PC-9 (cell line): ENCODE measurements at regions not wholly inside any gene's neighbourhood (a gene's known extent, or its start where the extent isn't known, plus 50 kb on each side); places are given as distances from the start of the nearest gene placed in this dataset.

ENCODE experiments used
- BruUV-seq: library from RNA; stranded (reverse); fragments of 400-500 nt; replicated peaks from 2 replicates; lab custom pipeline; 2021; lab: Mats Ljungman, UMichigan
- CTCF ChIA-PET: fragments of 300-600 bp; sonication (Branson Sonifier 250); formaldehyde crosslinking; loops from one replicate; lab custom pipeline; 2022; ENCODE audit warnings: antibody characterized with exemption; lab: Charles Lee
- POLR2A ChIA-PET: fragments of 300-600 bp; sonication (Branson Sonifier 250); formaldehyde crosslinking; loops from one replicate; lab custom pipeline; 2022; ENCODE audit warnings: antibody characterized with exemption; ENCODE audit not compliant: unreplicated experiment; lab: Charles Lee
- DNase-seq, 2 experiments: peaks; one replicate each; pipeline versions ENCODE4 v3.0.0 to v3.0.0-alpha.2; 2015 to 2022; ENCODE audit warnings: mixed read lengths in 1 of 2
- H2AFZ ChIP-seq: fragments of 200-600 bp; sonication (generic); 2 replicates; pipeline ENCODE4 v1.8.1; 2017; ENCODE audit warnings: antibody characterized with exemption
- H3F3A ChIP-seq: fragments of 200-600 bp; sonication (generic); 2 replicates; pipeline ENCODE4 v1.8.1; 2017; ENCODE audit warnings: antibody characterized with exemption, mild to moderate bottlenecking, low read depth; ENCODE audit not compliant: insufficient read depth
- H3K27ac ChIP-seq: fragments of 200-600 bp; sonication (generic); 2 replicates; pipeline ENCODE4 v1.6.1; 2016; ENCODE audit warnings: mixed run types
- H3K27me3 ChIP-seq: fragments of 200-600 bp; sonication (generic); 2 replicates; pipeline ENCODE4 v1.6.1; 2016; ENCODE audit warnings: low read depth, mixed run types; ENCODE audit not compliant: insufficient read depth
- H3K36me3 ChIP-seq: fragments of 200-600 bp; sonication (generic); 2 replicates; pipeline ENCODE4 v1.6.1; 2016; ENCODE audit warnings: low read depth, mixed run types
- H3K4me1 ChIP-seq: fragments of 200-600 bp; sonication (generic); replicated peaks from 2 replicates; pipeline ENCODE4 v1.6.1; 2016; ENCODE audit warnings: mixed run types; ENCODE audit not compliant: insufficient read depth
- H3K4me2 ChIP-seq: fragments of 200-600 bp; sonication (generic); 2 replicates; pipeline ENCODE4 v1.6.1; 2017; ENCODE audit warnings: mixed run types
- H3K4me3 ChIP-seq: fragments of 200-600 bp; sonication (generic); 2 replicates; pipeline ENCODE4 v1.6.1; 2016; ENCODE audit warnings: mixed run types
- H3K79me2 ChIP-seq: fragments of 200-600 bp; sonication (generic); 2 replicates; pipeline ENCODE4 v1.6.1; 2017; ENCODE audit warnings: low read depth, mixed run types
- H3K9me2 ChIP-seq: fragments of 200-600 bp; sonication (generic); 2 replicates; pipeline ENCODE4 v1.8.1; 2017; ENCODE audit warnings: mild to moderate bottlenecking; ENCODE audit not compliant: insufficient read depth
- H3K9me3 ChIP-seq: fragments of 200-600 bp; sonication (generic); 2 replicates; pipeline ENCODE4 v1.8.1; 2016; ENCODE audit warnings: low read depth; ENCODE audit not compliant: insufficient read depth
- H4K20me1 ChIP-seq: fragments of 200-600 bp; sonication (generic); 2 replicates; pipeline ENCODE4 v1.8.1; 2017; ENCODE audit not compliant: insufficient read depth
- CTCF ChIP-seq: fragments of 200-600 bp; sonication (generic); conservative IDR thresholded peaks from 2 replicates; pipeline ENCODE4 v1.6.1; 2017; ENCODE audit warnings: mixed run types, antibody characterized with exemption, mild to moderate bottlenecking, moderate library complexity
- EZH2 ChIP-seq: fragments of 200-600 bp; sonication (generic); IDR thresholded peaks from 2 replicates; pipeline ENCODE4 v1.8.0; 2017; ENCODE audit warnings: antibody characterized with exemption, low read depth
- intact Hi-C: fragments of 100-400 bp; cut with micrococcal nuclease; formaldehyde crosslinking; loops from one replicate; pipeline ENCODE4 v1.10.0; 2022; ENCODE audit not compliant: unreplicated experiment

- CTCF ChIA-PET, result interaction anchor here (0.6 kb wide), 1 partner anchor 99 kb away, joined by 3 read pairs; no protein-coding TSS in a partner anchor
- POLR2A ChIA-PET, result interaction anchor here (0.6 kb wide), 2 partner anchors 42 to 85 kb away, joined by 4 read pairs; no protein-coding TSS in a partner anchor
Measured at GRCh38 chr5:135212361-135213026, 178.5 kb upstream of the PITX1 start.

GRCh38 chr5:135211791-135212190 lies 177.8 kb upstream of the PITX1 start:
- BruUV-seq, result no TSS peak
- CTCF ChIA-PET, result interaction anchor here (0.6 kb wide), 1 partner anchor 74 kb away, joined by 3 read pairs; no protein-coding TSS in a partner anchor
- POLR2A ChIA-PET, result interaction anchor here (0.6 kb wide), 1 partner anchor 84 kb away, joined by 4 read pairs; no protein-coding TSS in a partner anchor

More at GRCh38 chr5:135212361-135213026, 178.5 kb upstream of the PITX1 start:
- Histone ChIP-seq H3K79me2 (no peaks in the 10 kb centered on the region), H3K4me1 (peaks cover 17% of the 10 kb centered on the region), H3K27ac (no peak overlapping the region), H2AFZ (no peak overlapping the region), H3F3A (peaks cover 7% of the 10 kb centered on the region; the same call in 1 of the 2 replicates), H3K4me2 (no peak overlapping the region), H3K36me3 (no peaks in the 10 kb centered on the region), H3K9me2 (no peaks in the 10 kb centered on the region), H4K20me1 (no peaks in the 10 kb centered on the region), H3K27me3 (no peaks in the 10 kb centered on the region), H3K4me3 (no peak overlapping the region), H3K9me3 (no peaks in the 10 kb centered on the region)
- DNase-seq, result no peak
- BruUV-seq, result no TSS peak
- intact Hi-C loops, result no loop called here
- TF ChIP-seq EZH2 (no peak), CTCF (no peak)

More at GRCh38 chr5:135211791-135212190, 177.8 kb upstream of the PITX1 start:
- Histone ChIP-seq H4K20me1 (no peaks in the 10 kb centered on the region), H3K27ac (no peak overlapping the region), H3F3A (peaks cover 7% of the 10 kb centered on the region; the same call in 1 of the 2 replicates), H3K27me3 (no peaks in the 10 kb centered on the region), H3K79me2 (no peaks in the 10 kb centered on the region), H3K36me3 (no peaks in the 10 kb centered on the region), H2AFZ (no peak overlapping the region), H3K4me3 (no peak overlapping the region), H3K9me2 (no peaks in the 10 kb centered on the region), H3K9me3 (no peaks in the 10 kb centered on the region), H3K4me1 (peaks cover 17% of the 10 kb centered on the region), H3K4me2 (no peak overlapping the region)
- TF ChIP-seq CTCF, result no peak
- TF ChIP-seq EZH2, result no peak
- DNase-seq, result no peak
- intact Hi-C loops, result no loop called here
